Bronchial epithelial cell (primary cell): ENCODE measurements at regions not wholly inside any gene's neighbourhood (a gene's known extent, or its start where the extent isn't known, plus 50 kb on each side); places are given as distances from the start of the nearest gene placed in this dataset.

ENCODE experiments used
- DNase-seq: peaks from one replicate; pipeline ENCODE4 v3.0.0-alpha.2; 2010; ENCODE audit warnings: low read depth
- FAIRE-seq: peaks from 2 replicates; lab custom pipeline; 2011; peaks lifted over from hg19 to GRCh38; lab: Jason Lieb, UNC
- H3K27me3 ChIP-seq: 2 replicates; pipeline ENCODE4 v1.5.1; 2011; ENCODE audit warnings: low read length; ENCODE audit not compliant: control insufficient read depth, insufficient read depth
- H3K36me3 ChIP-seq: 2 replicates; pipeline ENCODE4 v1.5.1; 2011; ENCODE audit warnings: low read length; ENCODE audit not compliant: control insufficient read depth, insufficient read depth
- H3K4me3 ChIP-seq: 2 replicates; pipeline ENCODE4 v1.5.1; 2011; ENCODE audit warnings: mild to moderate bottlenecking, low read depth, low read length, control low read depth
- CTCF ChIP-seq: IDR thresholded peaks from 2 replicates; pipeline ENCODE4 v1.5.1; 2011; ENCODE audit warnings: mild to moderate bottlenecking, moderate library complexity, low read length, control low read depth, inconsistent platforms; ENCODE audit not compliant: insufficient read depth, severe bottlenecking

- no peak for TF ChIP-seq CTCF
- FAIRE-seq (no peak), DNase-seq (no peak)
- H3K4me3 ChIP-seq, result no peak overlapping the region
- peaks cover 4% of the 10 kb centered on the region for H3K27me3 ChIP-seq
- H3K36me3 ChIP-seq, result no peaks in the 10 kb centered on the region
Observed at GRCh38 chr5:56647099-56647850, 168.1 kb upstream of the MAP3K1 start.

- no peak for TF ChIP-seq CTCF
Observed at GRCh38 chr5:56641635-56642260, 173.6 kb upstream of the MAP3K1 start.

GRCh38 chr5:56640763-56641406, 174.5 kb upstream of the MAP3K1 start:
- Histone ChIP-seq H3K4me3 (no peak overlapping the region), H3K36me3 (no peaks in the 10 kb centered on the region), H3K27me3 (no peaks in the 10 kb centered on the region)
- no peak for TF ChIP-seq CTCF
- DNase-seq (peak; percentile 20), FAIRE-seq (no peak)

More at GRCh38 chr5:56641635-56642260, 173.6 kb upstream of the MAP3K1 start:
- no peaks in the 10 kb centered on the region for H3K36me3 ChIP-seq
- H3K4me3 ChIP-seq, result no peak overlapping the region
- no peak for FAIRE-seq
- H3K27me3 ChIP-seq, result no peaks in the 10 kb centered on the region
- DNase-seq, result no peak

- FAIRE-seq, result no peak
- Histone ChIP-seq H3K27me3 (no peaks in the 10 kb centered on the region), H3K4me3 (no peak overlapping the region), H3K36me3 (no peaks in the 10 kb centered on the region)
- no peak for TF ChIP-seq CTCF
- DNase-seq, result no peak
Observed at GRCh38 chr5:56639476-56639875, 175.9 kb upstream of the MAP3K1 start.

GRCh38 chr5:56638768-56639238, 176.5 kb upstream of the MAP3K1 start:
- no peaks in the 10 kb centered on the region for H3K27me3 ChIP-seq
- no peak for FAIRE-seq
- peak; percentile 92 for DNase-seq
- no peaks in the 10 kb centered on the region for H3K36me3 ChIP-seq
- TF ChIP-seq CTCF, result no peak
- no peak overlapping the region for H3K4me3 ChIP-seq
